ENCODE measurements at regions not wholly inside any gene's neighbourhood (a gene's known extent, or its start where the extent isn't known, plus 50 kb on each side); places are given as distances from the start of the nearest gene placed in this dataset.

GRCh38 chr6:18674346-18674745 lies 287.2 kb downstream of the RNF144B start:
- no peak for DNase-seq (ENCODE audit: low read depth in 2 of 2)

- DNase-seq (ENCODE audit: low read depth in 2 of 2): no peak
Measured at GRCh38 chr6:18675881-18676280, 288.7 kb downstream of the RNF144B start.

- DNase-seq (ENCODE audit: low read depth in 2 of 2): no peak
Measured at GRCh38 chr6:18676548-18676947, 289.4 kb downstream of the RNF144B start.

GRCh38 chr6:18680842-18681241 lies 293.7 kb downstream of the RNF144B start:
- DNase-seq (ENCODE audit: low read depth in 2 of 2): no peak

- DNase-seq (ENCODE audit: low read depth in 2 of 2): no peak
Measured at GRCh38 chr6:18681832-18682503, 294.8 kb downstream of the RNF144B start.

- DNase-seq (ENCODE audit: low read depth in 2 of 2): no peak
Measured at GRCh38 chr6:18684343-18684742, 297.2 kb downstream of the RNF144B start.

GRCh38 chr6:18692929-18693685 lies 306.0 kb downstream of the RNF144B start:
- no peak for DNase-seq (ENCODE audit: low read depth in 2 of 2)

GRCh38 chr6:18693881-18694280 lies 306.7 kb downstream of the RNF144B start:
- DNase-seq (ENCODE audit: low read depth in 2 of 2): no peak

- no peak for DNase-seq (ENCODE audit: low read depth in 2 of 2)
Measured at GRCh38 chr6:18703546-18703945, 316.4 kb downstream of the RNF144B start.

- DNase-seq (ENCODE audit: low read depth in 2 of 2): no peak
Measured at GRCh38 chr6:18707714-18708439, 320.7 kb downstream of the RNF144B start.

- DNase-seq (ENCODE audit: low read depth in 2 of 2): no peak
Measured at GRCh38 chr6:18712595-18712994, 325.4 kb downstream of the RNF144B start.

GRCh38 chr6:18720075-18720474 lies 332.9 kb downstream of the RNF144B start:
- no peak for DNase-seq (ENCODE audit: low read depth in 2 of 2)

GRCh38 chr6:18724056-18724455 lies 336.9 kb downstream of the RNF144B start:
- DNase-seq (ENCODE audit: low read depth in 2 of 2): no peak

- DNase-seq (ENCODE audit: low read depth in 2 of 2): no peak
Measured at GRCh38 chr6:18725449-18725848, 338.3 kb downstream of the RNF144B start.

- no peak for DNase-seq (ENCODE audit: low read depth in 2 of 2)
Measured at GRCh38 chr6:18733921-18734550, 346.9 kb downstream of the RNF144B start.

GRCh38 chr6:18741741-18742140 lies 354.6 kb downstream of the RNF144B start:
- no peak for DNase-seq (ENCODE audit: low read depth in 2 of 2)

- DNase-seq (ENCODE audit: low read depth in 2 of 2): no peak
Measured at GRCh38 chr6:18742406-18742805, 355.3 kb downstream of the RNF144B start.

GRCh38 chr6:18746727-18747126 lies 359.6 kb downstream of the RNF144B start:
- DNase-seq (ENCODE audit: low read depth in 2 of 2): no peak

GRCh38 chr6:18748314-18748713 lies 361.2 kb downstream of the RNF144B start:
- DNase-seq (ENCODE audit: low read depth in 2 of 2): no peak

- no peak for DNase-seq (ENCODE audit: low read depth in 2 of 2)
Measured at GRCh38 chr6:18752278-18753068, 365.3 kb downstream of the RNF144B start.

- DNase-seq (ENCODE audit: low read depth in 2 of 2): no peak
Measured at GRCh38 chr6:18753076-18753475, 365.9 kb downstream of the RNF144B start.

Measured in stimulated activated CD8-positive, alpha-beta memory T cell treated with anti-CD3 and anti-CD28 coated beads, Interleukin-7, amount 100 ng/mL, for 4 hours (primary cell).